Muscle of leg (tissue), 3 donors: ENCODE measurements at regions not wholly inside any gene's neighbourhood (a gene's known extent, or its start where the extent isn't known, plus 50 kb on each side); places are given as distances from the start of the nearest gene placed in this dataset.
A peak's percentile ranks its signal among the peaks of the same experiment; 100 is the strongest.

Source experiments
- DNase-seq: peaks from one replicate; pipeline ENCODE4 v3.0.0; 2013
- H3K27ac ChIP-seq: one replicate; pipeline ENCODE4 v1.5.1; 2013; ENCODE audit warnings: mild to moderate bottlenecking, low read length, control low read depth
- H3K27me3 ChIP-seq: one replicate; pipeline ENCODE4 v1.6.1; 2013; ENCODE audit warnings: low read length; ENCODE audit not compliant: control insufficient read depth, insufficient read depth
- H3K36me3 ChIP-seq: one replicate; pipeline ENCODE4 v1.6.1; 2013; ENCODE audit warnings: low read length; ENCODE audit not compliant: control insufficient read depth, insufficient read depth
- H3K4me1 ChIP-seq: one replicate; pipeline ENCODE4 v1.6.1; 2013; ENCODE audit warnings: low read length; ENCODE audit not compliant: control insufficient read depth, insufficient read depth
- H3K4me3 ChIP-seq: one replicate; pipeline ENCODE4 v1.5.1; 2013; ENCODE audit warnings: low read length, control low read depth
- H3K9me3 ChIP-seq: replicated peaks from 2 replicates; pipeline ENCODE4 v1.6.1; 2013; ENCODE audit warnings: low read depth, low read length; ENCODE audit not compliant: control insufficient read depth
- WGBS: methylation state at CpG from one replicate; pipeline ENCODE4 v1.1.5; 2013; ENCODE audit warnings: missing lambda C conversion rate; ENCODE audit not compliant: insufficient coverage; 5-methylcytosine and 5-hydroxymethylcytosine counted together

GRCh38 chr10:78688230-78688900 is 380.4 kb upstream of the ZMIZ1 start:
- Histone ChIP-seq H3K27me3 (peaks cover 8% of the 10 kb centered on the region), H3K27ac (no peak overlapping the region), H3K36me3 (no peaks in the 10 kb centered on the region), H3K9me3 (no peaks in the 10 kb centered on the region), H3K4me3 (no peak overlapping the region), H3K4me1 (peaks cover 17% of the 10 kb centered on the region)
- DNase-seq: peak; percentile 40
- WGBS: 81% methylated on average over 4 of the region's 6 CpGs

GRCh38 chr10:78688901-78689583 is 379.7 kb upstream of the ZMIZ1 start:
- Histone ChIP-seq H3K27me3 (peaks cover 5% of the 10 kb centered on the region), H3K27ac (no peak overlapping the region), H3K9me3 (no peaks in the 10 kb centered on the region), H3K36me3 (no peaks in the 10 kb centered on the region), H3K4me1 (peaks cover 17% of the 10 kb centered on the region), H3K4me3 (no peak overlapping the region)
- DNase-seq: peak; percentile 80
- 33% methylated on average over 13 of the region's 13 CpGs for WGBS

GRCh38 chr10:78689584-78689935 is 379.2 kb upstream of the ZMIZ1 start:
- Histone ChIP-seq H3K9me3 (no peaks in the 10 kb centered on the region), H3K27me3 (peaks cover 5% of the 10 kb centered on the region), H3K4me3 (no peak overlapping the region), H3K4me1 (peaks cover 17% of the 10 kb centered on the region), H3K36me3 (no peaks in the 10 kb centered on the region), H3K27ac (no peak overlapping the region)
- no peak for DNase-seq
- 57% methylated on average over 1 of the region's 2 CpGs for WGBS

GRCh38 chr10:78690354-78691111 is 378.2 kb upstream of the ZMIZ1 start:
- no peak for DNase-seq
- no peaks in the 10 kb centered on the region for H3K36me3 ChIP-seq
- H3K4me1 ChIP-seq: peaks cover 17% of the 10 kb centered on the region
- no peaks in the 10 kb centered on the region for H3K9me3 ChIP-seq
- 92% methylated on average over 2 of the region's 3 CpGs for WGBS
- peaks cover 2% of the 10 kb centered on the region for H3K27me3 ChIP-seq
- H3K27ac ChIP-seq: no peak overlapping the region
- no peak overlapping the region for H3K4me3 ChIP-seq

GRCh38 chr10:78691301-78692030 is 377.3 kb upstream of the ZMIZ1 start:
- no peaks in the 10 kb centered on the region for H3K36me3 ChIP-seq
- DNase-seq: no peak
- peaks cover 17% of the 10 kb centered on the region for H3K4me1 ChIP-seq
- no peak overlapping the region for H3K4me3 ChIP-seq
- H3K27ac ChIP-seq: no peak overlapping the region
- peaks cover 4% of the 10 kb centered on the region for H3K27me3 ChIP-seq
- WGBS: 67% methylated on average over 3 of the region's 4 CpGs
- H3K9me3 ChIP-seq: no peaks in the 10 kb centered on the region

- H3K4me3 ChIP-seq: no peak overlapping the region
- peaks cover 4% of the 10 kb centered on the region for H3K27me3 ChIP-seq
- no peaks in the 10 kb centered on the region for H3K36me3 ChIP-seq
- H3K27ac ChIP-seq: no peak overlapping the region
- H3K9me3 ChIP-seq: no peaks in the 10 kb centered on the region
- no peak for DNase-seq
- 76% methylated on average over 3 of the region's 4 CpGs for WGBS
- H3K4me1 ChIP-seq: peaks cover 17% of the 10 kb centered on the region
Measured at GRCh38 chr10:78692071-78692470, 376.7 kb upstream of the ZMIZ1 start.

GRCh38 chr10:78695846-78696245 is 372.9 kb upstream of the ZMIZ1 start:
- Histone ChIP-seq H3K27me3 (peaks cover 6% of the 10 kb centered on the region), H3K36me3 (no peaks in the 10 kb centered on the region), H3K27ac (no peak overlapping the region), H3K9me3 (no peaks in the 10 kb centered on the region), H3K4me1 (peaks cover 9% of the 10 kb centered on the region), H3K4me3 (no peak overlapping the region)
- DNase-seq: no peak
- 87% methylated on average over 7 of the region's 7 CpGs for WGBS

- H3K36me3 ChIP-seq: no peaks in the 10 kb centered on the region
Measured at GRCh38 chr10:78696791-78697395, 371.9 kb upstream of the ZMIZ1 start.

GRCh38 chr10:78699971-78700370 is 368.8 kb upstream of the ZMIZ1 start:
- Histone ChIP-seq H3K4me3 (no peak overlapping the region), H3K27ac (no peak overlapping the region), H3K36me3 (no peaks in the 10 kb centered on the region), H3K4me1 (peaks cover 19% of the 10 kb centered on the region), H3K27me3 (peaks cover 7% of the 10 kb centered on the region), H3K9me3 (no peaks in the 10 kb centered on the region)
- DNase-seq: no peak
- no CpG with 5 or more reads among the region's 3 CpGs for WGBS

More at GRCh38 chr10:78696791-78697395, 371.9 kb upstream of the ZMIZ1 start:
- DNase-seq: no peak
- Histone ChIP-seq H3K4me1 (peaks cover 10% of the 10 kb centered on the region), H3K4me3 (no peak overlapping the region), H3K27ac (no peak overlapping the region), H3K27me3 (peaks cover 6% of the 10 kb centered on the region), H3K9me3 (no peaks in the 10 kb centered on the region)
- 50% methylated on average over 2 of the region's 5 CpGs for WGBS
